Heart left ventricle (tissue), 16 donors: ENCODE measurements at regions not wholly inside any gene's neighbourhood (a gene's known extent, or its start where the extent isn't known, plus 50 kb on each side); places are given as distances from the start of the nearest gene placed in this dataset.

Experiments used
- ATAC-seq, 4 donors: fragments of 200-7000 bp; cut with Tn5 transposase; one replicate each; pipeline ENCODE4 v1.9.1; 2020 to 2022; ENCODE audit warnings: moderate library complexity in 4 of 4, mild to moderate bottlenecking in 3 of 4, moderate number of reproducible peaks in 1 of 4
- DNase-seq, 5 donors: peaks; one replicate each; pipeline ENCODE4 v3.0.0-alpha.2; 2020
- H3K27ac ChIP-seq, 12 donors: fragments of 200-600 bp; sonication (generic) in 4 of 12; one replicate each; pipeline versions ENCODE4 v1.5.0 to v1.8.0; 2016 to 2022; ENCODE audit warnings: mild to moderate bottlenecking in 2 of 12
- H3K27me3 ChIP-seq, 9 donors: fragments of 200-600 bp; sonication (generic) in 2 of 9; one replicate each; pipeline versions ENCODE4 v1.5.1 to v1.8.0; 2016 to 2022; ENCODE audit warnings: mild to moderate bottlenecking in 3 of 9
- H3K36me3 ChIP-seq, 9 donors: fragments of 200-600 bp; sonication (generic) in 2 of 9; one replicate each; pipeline versions ENCODE4 v1.5.0 to v1.8.0; 2018 to 2022; ENCODE audit warnings: mild to moderate bottlenecking in 2 of 9
- H3K4me1 ChIP-seq, 12 donors: fragments of 200-600 bp; sonication (generic) in 4 of 12; one replicate each; pipeline versions ENCODE4 v1.5.0 to v1.8.0; 2016 to 2022; ENCODE audit warnings: mild to moderate bottlenecking in 3 of 12
- H3K4me3 ChIP-seq, 12 donors: fragments of 200-600 bp; sonication (generic) in 4 of 12; one replicate each; pipeline versions ENCODE4 v1.5.0 to v1.8.0; 2017 to 2022; ENCODE audit warnings: mild to moderate bottlenecking in 9 of 12, moderate library complexity in 4 of 12
- H3K9me3 ChIP-seq, 12 donors: fragments of 200-600 bp; sonication (generic) in 4 of 12; one replicate each; pipeline versions ENCODE4 v1.5.0 to v1.8.0; 2016 to 2022; ENCODE audit warnings: mild to moderate bottlenecking in 1 of 12
- CTCF ChIP-seq, 12 donors: fragments of 200-600 bp; sonication (generic) in 4 of 12; IDR thresholded peaks; one replicate each; pipeline versions ENCODE4 v1.5.0 to v1.8.0; 2018 to 2022; ENCODE audit warnings: antibody characterized with exemption in 12 of 12, mild to moderate bottlenecking in 5 of 12
- POLR2A ChIP-seq, 2 donors: fragments of 450-650 bp; IDR thresholded peaks; one replicate each; pipeline ENCODE4 v1.6.1; 2017; ENCODE audit warnings: antibody characterized with exemption in 2 of 2, mild to moderate bottlenecking in 2 of 2, moderate library complexity in 2 of 2
- WGBS, 4 donors: extraction: QIAGEN DNeasy Blood & Tissue Kit in 2 of 4; methylation state at CpG; one replicate each; pipeline versions ENCODE4 v1.1.5 to v1.1.7; 2013 to 2018; 5-methylcytosine and 5-hydroxymethylcytosine counted together
- intact Hi-C, 10 donors: fragments of 100-400 bp; cut with DNase I; formaldehyde crosslinking; loops; one replicate each; pipeline versions ENCODE4 v1.11.1 to v1.14.2; 2022
- donor health status: ischemic (EF 13 %, LVEDD 7.1; RV severe dilation, severe dysfunction).
- donor health status: healthy with polysubstance abuse.
- donor health status: DM: no; HTN: yes; CAD: no.
- donor health status: DM: no; HTN: no; CAD: no.
- donor health status: ischemic (EF 25% LVEDD 6.9; RV normal size, moderate dysfunction).
- donor health status: ischemic (EF 25% LVEDD 5.7; RV mildly dilated, moderate dysfunction).
- donor health status: healthy.
- donor health status: DM: yes; HTN: yes; CAD: no.
- donor health status: ischemic (EF 35%, LVEDD 5.7; RV mildly dilated, moderate dysfunction).
- donor health status: nonischemic (EF 11% LVEDD 7.7; RV severe dilation, severe dysfunction).
- donor health status: DM: yes; HTN: yes; CAD: no.
- donor health status: PGD.
- donor health status: ischemic (EF 29% LVEDD 5.4; RV normal size, mild dysfunction).
- donor health status: nonischemic (EF 23%, LVEDD 6.1; RV moderate dilation, normal function).

GRCh38 chr19:31071136-31071855 is 277.9 kb downstream of the TSHZ3 start:
- peaks cover 0 to 23% (median 0%) of the 10 kb centered on the region in 9 donors for H3K27me3 ChIP-seq
- H3K4me3 ChIP-seq = no peak overlapping the region
- no peak for ATAC-seq
- H3K36me3 ChIP-seq = no peaks in the 10 kb centered on the region
- H3K4me1 ChIP-seq = no peaks in the 10 kb centered on the region
- TF ChIP-seq CTCF (IDR thresholded peaks at IDR 0.05) = no peak
- TF ChIP-seq POLR2A (IDR thresholded peaks at IDR 0.05) = no peak
- intact Hi-C loops = no loop called here
- DNase-seq = no peak
- no peaks in the 10 kb centered on the region for H3K9me3 ChIP-seq
- WGBS, 4 donors = 81 to 89% (median 85%) methylated on average over 11 of the region's 11 CpGs
- no peak overlapping the region for H3K27ac ChIP-seq

- WGBS, 4 donors = 81 to 87% (median 83%) methylated on average over 15 of the region's 15 CpGs
- Histone ChIP-seq H3K9me3 (no peaks in the 10 kb centered on the region), H3K27ac (no peak overlapping the region), H3K27me3 (peaks cover 0 to 23% (median 0%) of the 10 kb centered on the region in 9 donors), H3K36me3 (no peaks in the 10 kb centered on the region), H3K4me1 (no peaks in the 10 kb centered on the region), H3K4me3 (no peak overlapping the region)
- no peak for TF ChIP-seq CTCF (IDR thresholded peaks at IDR 0.05)
- TF ChIP-seq POLR2A (IDR thresholded peaks at IDR 0.05) = no peak
- no peak for ATAC-seq
- DNase-seq = no peak
- intact Hi-C loops = no loop called here
Measured at GRCh38 chr19:31070146-31071065, 278.8 kb downstream of the TSHZ3 start.

- H3K4me3 ChIP-seq = no peak overlapping the region
- no peak for DNase-seq
- intact Hi-C loops = loop anchor here in 1 of 10 donors (10.0 kb wide), 1 partner anchor 287 kb away; no protein-coding TSS in a partner anchor
- H3K4me1 ChIP-seq = no peaks in the 10 kb centered on the region
- H3K27ac ChIP-seq = no peak overlapping the region
- ATAC-seq = no peak
- no peaks in the 10 kb centered on the region for H3K9me3 ChIP-seq
- 72 to 76% (median 74%) methylated on average over 6 of the region's 6 CpGs for WGBS, 4 donors
- no peak for TF ChIP-seq POLR2A (IDR thresholded peaks at IDR 0.05)
- TF ChIP-seq CTCF (IDR thresholded peaks at IDR 0.05) = no peak
- H3K27me3 ChIP-seq = peaks cover 0 to 15% (median 0%) of the 10 kb centered on the region in 9 donors
- H3K36me3 ChIP-seq = no peaks in the 10 kb centered on the region
Measured at GRCh38 chr19:31068268-31068667, 281.0 kb downstream of the TSHZ3 start.

- WGBS, 4 donors = 69 to 78% (median 74%) methylated on average over 9 of the region's 9 CpGs
- no peak for ATAC-seq
Measured at GRCh38 chr19:31066385-31066784, 282.9 kb downstream of the TSHZ3 start.

More at GRCh38 chr19:31066385-31066784, 282.9 kb downstream of the TSHZ3 start:
- Histone ChIP-seq H3K36me3 (no peaks in the 10 kb centered on the region), H3K9me3 (no peaks in the 10 kb centered on the region), H3K27me3 (peaks cover 0 to 13% (median 0%) of the 10 kb centered on the region in 9 donors), H3K4me3 (no peak overlapping the region), H3K27ac (no peak overlapping the region), H3K4me1 (no peaks in the 10 kb centered on the region)
- TF ChIP-seq CTCF (IDR thresholded peaks at IDR 0.05) (no peak), POLR2A (IDR thresholded peaks at IDR 0.05) (no peak)
- intact Hi-C loops = loop anchor here in 1 of 10 donors (10.0 kb wide), 1 partner anchor 288 kb away; no protein-coding TSS in a partner anchor
- no peak for DNase-seq
